K562 (cell line): ENCODE measurements at regions not wholly inside any gene's neighbourhood (a gene's known extent, or its start where the extent isn't known, plus 50 kb on each side); places are given as distances from the start of the nearest gene placed in this dataset.
"Not testable (repeated sequence)": the region's sequence is repeated elsewhere in the genome, so short reads cannot be mapped to it uniquely, and the experiment has no call there.

Experiments used
- ATAC-seq: fragments of 200-7000 bp; cut with Tn5 transposase; 3 replicates; pipeline ENCODE4 v1.9.1; 2020; ENCODE audit warnings: moderate library complexity
- BruUV-seq: library from RNA; stranded (reverse); fragments of 400-500 nt; replicated peaks from 2 replicates; lab custom pipeline; 2021; lab: Mats Ljungman, UMichigan
- CTCF ChIA-PET: fragments of 300-600 bp; formaldehyde crosslinking; extraction: SDS; loops from one replicate; lab custom pipeline; 2021; ENCODE audit warnings: low intra/inter-chr PET ratio; lab: Yijun Ruan, JAX
- POLR2A ChIA-PET: fragments of 300-600, 350-650 bp; sonication (Branson Sonifier 250); formaldehyde crosslinking; extraction: SDS; loops from one replicate; lab custom pipeline; 2021; ENCODE audit warnings: antibody characterized with exemption, inconsistent platforms; lab: Yijun Ruan, JAX
- DNase-seq, 4 experiments: peaks; one replicate each; pipeline versions ENCODE4 v3.0.0 to v3.0.0-alpha.2; 2011 to 2018; ENCODE audit warnings: low spot score in 3 of 4, mixed read lengths in 3 of 4; ENCODE audit errors: extremely low read depth in 1 of 4
- FAIRE-seq: peaks from 2 replicates; lab custom pipeline; 2011; peaks lifted over from hg19 to GRCh38; lab: Jason Lieb, UNC
- H2AFZ ChIP-seq: 2 replicates; pipeline ENCODE4 v1.6.0; 2011; ENCODE audit warnings: low read depth, low read length, control low read depth, inconsistent platforms
- H3K27ac ChIP-seq: fragments of 200-600 bp; 3 replicates; pipeline ENCODE4 v1.8.0; 2011; ENCODE audit warnings: low read depth, mild to moderate bottlenecking, control low read depth, inconsistent platforms, low read length, moderate library complexity, mixed read lengths; ENCODE audit errors: extremely low read depth
- H3K27me3 ChIP-seq, 2 experiments: fragments of 300-600 bp in 1 of 2; 2 replicates in 1 of 2; 3 replicates in 1 of 2; pipeline versions ENCODE4 v1.6.0 to v1.8.0; 2011; ENCODE audit warnings: inconsistent platforms in 2 of 2, low read length in 2 of 2, mild to moderate bottlenecking in 1 of 2, mixed read lengths in 1 of 2, moderate library complexity in 1 of 2; ENCODE audit not compliant: control insufficient read depth in 2 of 2, insufficient read depth in 2 of 2
- H3K36me3 ChIP-seq: fragments of 300-600 bp; 3 replicates; pipeline ENCODE4 v1.8.0; 2011; ENCODE audit warnings: mild to moderate bottlenecking, low read length, inconsistent platforms; ENCODE audit not compliant: control insufficient read depth, insufficient read depth
- H3K4me1 ChIP-seq, 2 experiments: fragments of 200-600 bp in 1 of 2; replicated peaks in 1 of 2; 2 replicates in 1 of 2; 3 replicates in 1 of 2; pipeline versions ENCODE4 v1.5.1 to v1.8.0; 2011; ENCODE audit warnings: inconsistent platforms in 2 of 2, low read length in 2 of 2, mild to moderate bottlenecking in 1 of 2, mixed read lengths in 1 of 2, moderate library complexity in 1 of 2; ENCODE audit not compliant: control insufficient read depth in 2 of 2, insufficient read depth in 2 of 2
- H3K4me2 ChIP-seq: 2 replicates; pipeline ENCODE4 v1.6.1; 2011; ENCODE audit warnings: low read length, control low read depth, inconsistent platforms, mixed read lengths; ENCODE audit not compliant: insufficient read depth
- H3K4me3 ChIP-seq: fragments of 200-600 bp; sonication (generic), shearing (Covaris generic); 2 replicates; pipeline ENCODE4 v1.5.1; 2016; ENCODE audit warnings: control low read depth, inconsistent platforms
- H3K79me2 ChIP-seq: fragments of 200-600 bp; 3 replicates; pipeline ENCODE4 v1.8.0; 2011; ENCODE audit warnings: low read length, inconsistent platforms; ENCODE audit not compliant: control insufficient read depth, insufficient read depth
- H3K9ac ChIP-seq, 2 experiments: 2 replicates each; pipeline versions ENCODE4 v1.6.0 to v1.6.1; 2011; ENCODE audit warnings: low read depth in 2 of 2, low read length in 2 of 2, control low read depth in 1 of 2, inconsistent platforms in 1 of 2, mild to moderate bottlenecking in 1 of 2, mixed read lengths in 1 of 2; ENCODE audit not compliant: insufficient read depth in 1 of 2
- H3K9me1 ChIP-seq: one replicate; pipeline ENCODE4 v1.6.0; 2011; ENCODE audit warnings: inconsistent platforms, mild to moderate bottlenecking, low read length, moderate library complexity; ENCODE audit not compliant: control insufficient read depth, insufficient read depth
- H3K9me3 ChIP-seq: replicated peaks from 2 replicates; pipeline ENCODE4 v1.5.1; 2011; ENCODE audit warnings: low read depth, low read length, inconsistent platforms; ENCODE audit not compliant: control insufficient read depth, insufficient read depth
- H4K20me1 ChIP-seq: replicated peaks from 2 replicates; pipeline ENCODE4 v1.6.1; 2011; ENCODE audit warnings: low read length, inconsistent platforms, mixed read lengths; ENCODE audit not compliant: control insufficient read depth, insufficient read depth
- FOXJ3 ChIP-seq: sonication (generic); formaldehyde crosslinking; IDR thresholded peaks from 2 replicates; pipeline ENCODE4 v1.4.0; 2020; ENCODE audit warnings: mild to moderate bottlenecking, missing genetic modification reagents
- FOXM1 ChIP-seq, 2 experiments: fragments of 450-650 bp in 1 of 2; sonication (generic) in 1 of 2; formaldehyde crosslinking in 1 of 2; IDR thresholded peaks; 2 replicates each; pipeline versions ENCODE4 v1.6.1 to v1.9.0; 2017 to 2022; ENCODE audit warnings: low read depth in 2 of 2, mild to moderate bottlenecking in 2 of 2, missing genetic modification reagents in 1 of 2, moderate library complexity in 1 of 2
- NR2F6 ChIP-seq: fragments of 450-650 bp; formaldehyde crosslinking; IDR thresholded peaks from 2 replicates; pipeline ENCODE4 v1.4.0; 2020; ENCODE audit warnings: mild to moderate bottlenecking
- PML ChIP-seq: IDR thresholded peaks from 2 replicates; pipeline ENCODE4 v1.6.1; 2012; ENCODE audit warnings: low read length, inconsistent platforms
- RFX5 ChIP-seq: IDR thresholded peaks from 2 replicates; pipeline ENCODE4 v1.6.1; 2011; ENCODE audit warnings: low read depth, mild to moderate bottlenecking, improper control_type of control experiment, low read length
- SMAD1 ChIP-seq: fragments of 150-350 bp; IDR thresholded peaks from 2 replicates; pipeline ENCODE4 v1.6.1; 2014; ENCODE audit warnings: low read length, low read depth; ENCODE audit not compliant: partially characterized antibody
- ZNF431 ChIP-seq: sonication (generic); formaldehyde crosslinking; IDR thresholded peaks from 2 replicates; pipeline ENCODE4 v1.8.0; 2022; ENCODE audit warnings: mild to moderate bottlenecking, missing genetic modification reagents
- WGBS: fragments of 100-300 bp; shearing (Covaris generic); methylation state at CpG from one replicate; pipeline ENCODE4 v1.1.6; 2016; ENCODE audit warnings: low coverage, mixed read lengths; ENCODE audit not compliant: insufficient coverage; ENCODE audit errors: missing lambda C conversion rate; 5-methylcytosine and 5-hydroxymethylcytosine counted together
- in situ Hi-C: fragments of 300-500 bp; cut with MboI; formaldehyde crosslinking; loops from 4 replicates; pipeline ENCODE4 v1.15.0; 2018; ENCODE audit warnings: inconsistent platforms, mixed read lengths
- intact Hi-C: fragments of 100-400 bp; cut with micrococcal nuclease; formaldehyde crosslinking; loops from 2 replicates; pipeline ENCODE4 v1.14.2; 2022
- TF ChIP-seq, protein P1 (sequence below): fragments of 250-450 bp; sonication (Bioruptor Pico); IDR thresholded peaks from 2 replicates; pipeline ENCODE4 v1.8.0; 2021; ENCODE audit warnings: mild to moderate bottlenecking, moderate library complexity
- TF ChIP-seq, protein P2 (sequence below): IDR thresholded peaks from 2 replicates; pipeline ENCODE4 v1.6.1; 2011; ENCODE audit not compliant: insufficient read length; ENCODE audit errors: extremely low read depth

DNA sequence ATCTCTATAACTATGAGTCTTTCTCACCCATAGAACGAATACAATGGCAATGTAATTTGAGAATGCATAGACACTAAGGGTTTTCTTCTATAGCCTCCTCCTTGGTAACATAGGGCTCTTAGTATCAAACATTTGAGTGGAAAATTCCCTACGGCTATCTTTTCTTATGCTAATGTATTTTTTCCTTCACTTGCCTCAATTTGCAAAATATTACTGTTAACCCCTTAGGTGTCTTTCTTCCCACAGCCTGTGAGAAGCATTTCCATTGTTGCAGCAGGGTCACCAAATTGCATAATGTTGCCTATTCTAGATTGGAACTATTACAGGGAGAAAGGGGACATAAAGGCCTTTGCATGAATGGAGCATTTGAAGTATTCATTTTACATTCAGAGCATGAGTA is 140.5 kb upstream of the RAPGEF2 start (continued):
- TF ChIP-seq, protein P1, sequence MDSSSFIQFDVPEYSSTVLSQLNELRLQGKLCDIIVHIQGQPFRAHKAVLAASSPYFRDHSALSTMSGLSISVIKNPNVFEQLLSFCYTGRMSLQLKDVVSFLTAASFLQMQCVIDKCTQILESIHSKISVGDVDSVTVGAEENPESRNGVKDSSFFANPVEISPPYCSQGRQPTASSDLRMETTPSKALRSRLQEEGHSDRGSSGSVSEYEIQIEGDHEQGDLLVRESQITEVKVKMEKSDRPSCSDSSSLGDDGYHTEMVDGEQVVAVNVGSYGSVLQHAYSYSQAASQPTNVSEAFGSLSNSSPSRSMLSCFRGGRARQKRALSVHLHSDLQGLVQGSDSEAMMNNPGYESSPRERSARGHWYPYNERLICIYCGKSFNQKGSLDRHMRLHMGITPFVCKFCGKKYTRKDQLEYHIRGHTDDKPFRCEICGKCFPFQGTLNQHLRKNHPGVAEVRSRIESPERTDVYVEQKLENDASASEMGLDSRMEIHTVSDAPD (CRISPR knock-in tag) = no peak
- TF ChIP-seq NR2F6 (CRISPR knock-in tag) (no peak), PML (no peak), FOXJ3 (CRISPR knock-in tag) (no peak), FOXM1 (IDR thresholded peaks at IDR 0.05; ENCODE audit: low read depth) (no peak), FOXM1 (CRISPR knock-in tag; IDR thresholded peaks at IDR 0.05; ENCODE audit: low read depth) (no peak), RFX5 (no peak), SMAD1 (no peak), ZNF431 (CRISPR knock-in tag) (no peak)
- TF ChIP-seq, protein P2, sequence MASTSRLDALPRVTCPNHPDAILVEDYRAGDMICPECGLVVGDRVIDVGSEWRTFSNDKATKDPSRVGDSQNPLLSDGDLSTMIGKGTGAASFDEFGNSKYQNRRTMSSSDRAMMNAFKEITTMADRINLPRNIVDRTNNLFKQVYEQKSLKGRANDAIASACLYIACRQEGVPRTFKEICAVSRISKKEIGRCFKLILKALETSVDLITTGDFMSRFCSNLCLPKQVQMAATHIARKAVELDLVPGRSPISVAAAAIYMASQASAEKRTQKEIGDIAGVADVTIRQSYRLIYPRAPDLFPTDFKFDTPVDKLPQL = no peak

- POLR2A ChIA-PET, in situ Hi-C loops, ATAC-seq: not testable (repeated sequence)
Measured at GRCh38 chr4:158963282-158963681, 139.6 kb upstream of the RAPGEF2 start.

More at GRCh38 chr4:158963282-158963681, 139.6 kb upstream of the RAPGEF2 start:
- H3K9ac ChIP-seq, H3K4me1 ChIP-seq, H3K4me2 ChIP-seq, BruUV-seq, H3K36me3 ChIP-seq, H3K27me3 ChIP-seq, H3K4me3 ChIP-seq, intact Hi-C loops, FAIRE-seq, H3K9me3 ChIP-seq, H4K20me1 ChIP-seq, H3K79me2 ChIP-seq, H3K27ac ChIP-seq, H3K9me1 ChIP-seq, DNase-seq, H2AFZ ChIP-seq, CTCF ChIA-PET: not testable (repeated sequence)
- 58% methylated on average over 2 of the region's 2 CpGs for WGBS
